ENCODE measurements at regions not wholly inside any gene's neighbourhood (a gene's known extent, or its start where the extent isn't known, plus 50 kb on each side); places are given as distances from the start of the nearest gene placed in this dataset.
"Not testable (repeated sequence)": the region's sequence is repeated elsewhere in the genome, so short reads cannot be mapped to it uniquely, and the experiment has no call there.

GRCh38 chr1:206314951-206315636 is 111.8 kb downstream of the SRGAP2 start:
- peaks cover 22% of the 10 kb centered on the region for H3K4me1 ChIP-seq (replicated peaks; ENCODE audit: insufficient read depth)
- H3K79me2 ChIP-seq (ENCODE audit: low read depth); POLR2A ChIA-PET (ENCODE audit: unreplicated experiment); H3K27me3 ChIP-seq (ENCODE audit: insufficient read depth, low read depth); BruUV-seq (replicated peaks); H3K4me2 ChIP-seq; H3K4me3 ChIP-seq; H4K20me1 ChIP-seq (ENCODE audit: insufficient read depth); DNase-seq; intact Hi-C loops (cut with micrococcal nuclease; ENCODE audit: unreplicated experiment); H2AFZ ChIP-seq; CTCF ChIA-PET; H3K36me3 ChIP-seq (ENCODE audit: low read depth); H3K27ac ChIP-seq; H3F3A ChIP-seq (ENCODE audit: insufficient read depth, low read depth); H3K9me2 ChIP-seq (ENCODE audit: insufficient read depth); H3K9me3 ChIP-seq (ENCODE audit: insufficient read depth, low read depth): not testable (repeated sequence)

GRCh38 chr1:206316901-206317300 is 113.6 kb downstream of the SRGAP2 start:
- CTCF ChIA-PET; H3K27me3 ChIP-seq (ENCODE audit: insufficient read depth, low read depth); DNase-seq; intact Hi-C loops (cut with micrococcal nuclease; ENCODE audit: unreplicated experiment); H3K9me3 ChIP-seq (ENCODE audit: insufficient read depth, low read depth); H3K9me2 ChIP-seq (ENCODE audit: insufficient read depth); BruUV-seq (replicated peaks); H2AFZ ChIP-seq; H3K4me2 ChIP-seq; H3F3A ChIP-seq (ENCODE audit: insufficient read depth, low read depth); H4K20me1 ChIP-seq (ENCODE audit: insufficient read depth); POLR2A ChIA-PET (ENCODE audit: unreplicated experiment); H3K79me2 ChIP-seq (ENCODE audit: low read depth); H3K36me3 ChIP-seq (ENCODE audit: low read depth); H3K27ac ChIP-seq; H3K4me3 ChIP-seq: not testable (repeated sequence)
- H3K4me1 ChIP-seq (replicated peaks; ENCODE audit: insufficient read depth), result peaks cover 28% of the 10 kb centered on the region

- not testable (repeated sequence) for DNase-seq; BruUV-seq (replicated peaks)
- peak overlapping the region; percentile 74 for H3K4me2 ChIP-seq
These were observed 114.7 kb downstream of the SRGAP2 start for GRCh38 chr1:206317878-206318514.

GRCh38 chr1:206320227-206320626 is 116.9 kb downstream of the SRGAP2 start:
- H3K4me3 ChIP-seq; H3K27me3 ChIP-seq (ENCODE audit: insufficient read depth, low read depth); BruUV-seq (replicated peaks); POLR2A ChIA-PET (ENCODE audit: unreplicated experiment); DNase-seq; H3K79me2 ChIP-seq (ENCODE audit: low read depth); H3K4me2 ChIP-seq; intact Hi-C loops (cut with micrococcal nuclease; ENCODE audit: unreplicated experiment); CTCF ChIA-PET; H2AFZ ChIP-seq; H3K36me3 ChIP-seq (ENCODE audit: low read depth); H3F3A ChIP-seq (ENCODE audit: insufficient read depth, low read depth); H3K9me3 ChIP-seq (ENCODE audit: insufficient read depth, low read depth); H4K20me1 ChIP-seq (ENCODE audit: insufficient read depth); H3K9me2 ChIP-seq (ENCODE audit: insufficient read depth): not testable (repeated sequence)
- Histone ChIP-seq H3K4me1 (replicated peaks; ENCODE audit: insufficient read depth) (peaks cover 23% of the 10 kb centered on the region), H3K27ac (peak overlapping the region; percentile 77; the same call in 1 of the 2 replicates)

More at GRCh38 chr1:206317878-206318514, 114.7 kb downstream of the SRGAP2 start:
- CTCF ChIA-PET; H4K20me1 ChIP-seq (ENCODE audit: insufficient read depth); H3K27me3 ChIP-seq (ENCODE audit: insufficient read depth, low read depth); H3K9me2 ChIP-seq (ENCODE audit: insufficient read depth); intact Hi-C loops (cut with micrococcal nuclease; ENCODE audit: unreplicated experiment); H3F3A ChIP-seq (ENCODE audit: insufficient read depth, low read depth); H2AFZ ChIP-seq; POLR2A ChIA-PET (ENCODE audit: unreplicated experiment); H3K9me3 ChIP-seq (ENCODE audit: insufficient read depth, low read depth); H3K36me3 ChIP-seq (ENCODE audit: low read depth); H3K4me3 ChIP-seq; H3K79me2 ChIP-seq (ENCODE audit: low read depth): not testable (repeated sequence)
- Histone ChIP-seq H3K27ac (peak overlapping the region; percentile 95), H3K4me1 (replicated peaks; ENCODE audit: insufficient read depth) (peaks cover 28% of the 10 kb centered on the region)

- H3F3A ChIP-seq (ENCODE audit: insufficient read depth, low read depth); H3K79me2 ChIP-seq (ENCODE audit: low read depth); H3K36me3 ChIP-seq (ENCODE audit: low read depth); H3K4me2 ChIP-seq; DNase-seq; BruUV-seq (replicated peaks); H3K4me3 ChIP-seq; H4K20me1 ChIP-seq (ENCODE audit: insufficient read depth); POLR2A ChIA-PET (ENCODE audit: unreplicated experiment); intact Hi-C loops (cut with micrococcal nuclease; ENCODE audit: unreplicated experiment); H3K9me3 ChIP-seq (ENCODE audit: insufficient read depth, low read depth); H3K4me1 ChIP-seq (replicated peaks; ENCODE audit: insufficient read depth); H3K27ac ChIP-seq; H3K27me3 ChIP-seq (ENCODE audit: insufficient read depth, low read depth); H2AFZ ChIP-seq; H3K9me2 ChIP-seq (ENCODE audit: insufficient read depth); CTCF ChIA-PET: not testable (repeated sequence)
These were observed 123.0 kb downstream of the SRGAP2 start for GRCh38 chr1:206326159-206326939.

GRCh38 chr1:206331597-206331996 is 128.3 kb downstream of the SRGAP2 start:
- H3K9me3 ChIP-seq (ENCODE audit: insufficient read depth, low read depth); H3K4me2 ChIP-seq; H3K27me3 ChIP-seq (ENCODE audit: insufficient read depth, low read depth); H3K36me3 ChIP-seq (ENCODE audit: low read depth); H3K9me2 ChIP-seq (ENCODE audit: insufficient read depth); H2AFZ ChIP-seq; H3F3A ChIP-seq (ENCODE audit: insufficient read depth, low read depth); DNase-seq; H3K27ac ChIP-seq; CTCF ChIA-PET; H4K20me1 ChIP-seq (ENCODE audit: insufficient read depth); H3K4me1 ChIP-seq (replicated peaks; ENCODE audit: insufficient read depth); intact Hi-C loops (cut with micrococcal nuclease; ENCODE audit: unreplicated experiment); POLR2A ChIA-PET (ENCODE audit: unreplicated experiment); H3K4me3 ChIP-seq; H3K79me2 ChIP-seq (ENCODE audit: low read depth); BruUV-seq (replicated peaks): not testable (repeated sequence)

GRCh38 chr1:206333316-206333715 is 130.0 kb downstream of the SRGAP2 start:
- H3K4me2 ChIP-seq; H3K9me3 ChIP-seq (ENCODE audit: insufficient read depth, low read depth); H3K4me3 ChIP-seq; CTCF ChIA-PET; H3K36me3 ChIP-seq (ENCODE audit: low read depth); DNase-seq; H3K27ac ChIP-seq; H3F3A ChIP-seq (ENCODE audit: insufficient read depth, low read depth); H3K27me3 ChIP-seq (ENCODE audit: insufficient read depth, low read depth); H3K9me2 ChIP-seq (ENCODE audit: insufficient read depth); POLR2A ChIA-PET (ENCODE audit: unreplicated experiment); H3K79me2 ChIP-seq (ENCODE audit: low read depth); H3K4me1 ChIP-seq (replicated peaks; ENCODE audit: insufficient read depth); BruUV-seq (replicated peaks); H4K20me1 ChIP-seq (ENCODE audit: insufficient read depth); H2AFZ ChIP-seq; intact Hi-C loops (cut with micrococcal nuclease; ENCODE audit: unreplicated experiment): not testable (repeated sequence)

Measured in PC-9 (cell line).